AG10803 (cell line): ENCODE measurements at regions not wholly inside any gene's neighbourhood (a gene's known extent, or its start where the extent isn't known, plus 50 kb on each side); places are given as distances from the start of the nearest gene placed in this dataset.

Source experiments
- DNase-seq: peaks from one replicate; pipeline ENCODE4 v3.0.0; 2010; ENCODE audit warnings: low read depth
- H3K4me3 ChIP-seq: 2 replicates; pipeline ENCODE4 v1.5.1; 2011; ENCODE audit warnings: mild to moderate bottlenecking, low read length, control low read depth
- TF ChIP-seq, protein P1 (sequence below): conservative IDR thresholded peaks from 2 replicates; pipeline ENCODE4 v1.5.1; 2011; ENCODE audit warnings: mild to moderate bottlenecking, low read length, control low read depth, inconsistent platforms

DNA sequence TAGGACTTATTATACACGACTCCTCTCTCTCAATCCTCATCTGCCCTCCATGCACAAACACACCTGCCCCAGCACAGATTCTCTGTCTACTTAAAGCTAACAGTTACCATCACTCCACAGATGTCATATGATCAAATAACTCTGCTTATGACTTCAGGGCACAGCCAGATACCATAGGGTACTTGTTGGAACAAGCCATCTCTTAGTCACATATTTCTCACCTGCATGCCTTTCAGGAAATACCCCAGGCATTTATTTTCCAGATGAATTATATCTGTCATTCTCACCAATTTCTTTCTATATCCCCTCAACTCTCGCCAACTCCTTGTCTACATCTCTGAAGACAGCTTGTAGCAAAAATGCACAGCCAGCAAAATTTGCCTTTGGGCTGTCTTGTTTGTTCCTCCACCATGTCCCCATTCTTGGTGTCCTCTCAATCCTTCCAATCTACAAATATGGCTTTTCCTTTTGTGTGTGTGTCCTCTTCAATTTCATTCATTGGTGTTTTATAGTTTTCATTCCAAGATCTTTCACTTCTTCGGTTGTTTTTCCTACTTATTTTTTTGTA lies 353.9 kb upstream of the CAMK1G start:
- no peak overlapping the region for H3K4me3 ChIP-seq
- no peak for DNase-seq
- TF ChIP-seq, protein P1, sequence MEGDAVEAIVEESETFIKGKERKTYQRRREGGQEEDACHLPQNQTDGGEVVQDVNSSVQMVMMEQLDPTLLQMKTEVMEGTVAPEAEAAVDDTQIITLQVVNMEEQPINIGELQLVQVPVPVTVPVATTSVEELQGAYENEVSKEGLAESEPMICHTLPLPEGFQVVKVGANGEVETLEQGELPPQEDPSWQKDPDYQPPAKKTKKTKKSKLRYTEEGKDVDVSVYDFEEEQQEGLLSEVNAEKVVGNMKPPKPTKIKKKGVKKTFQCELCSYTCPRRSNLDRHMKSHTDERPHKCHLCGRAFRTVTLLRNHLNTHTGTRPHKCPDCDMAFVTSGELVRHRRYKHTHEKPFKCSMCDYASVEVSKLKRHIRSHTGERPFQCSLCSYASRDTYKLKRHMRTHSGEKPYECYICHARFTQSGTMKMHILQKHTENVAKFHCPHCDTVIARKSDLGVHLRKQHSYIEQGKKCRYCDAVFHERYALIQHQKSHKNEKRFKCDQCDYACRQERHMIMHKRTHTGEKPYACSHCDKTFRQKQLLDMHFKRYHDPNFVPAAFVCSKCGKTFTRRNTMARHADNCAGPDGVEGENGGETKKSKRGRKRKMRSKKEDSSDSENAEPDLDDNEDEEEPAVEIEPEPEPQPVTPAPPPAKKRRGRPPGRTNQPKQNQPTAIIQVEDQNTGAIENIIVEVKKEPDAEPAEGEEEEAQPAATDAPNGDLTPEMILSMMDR, result no peak

GRCh38 chr1:209230314-209230713 lies 353.2 kb upstream of the CAMK1G start:
- H3K4me3 ChIP-seq, result no peak overlapping the region
- no peak for DNase-seq
- TF ChIP-seq, protein P1, result no peak

- DNase-seq, result no peak
- no peak overlapping the region for H3K4me3 ChIP-seq
- TF ChIP-seq, protein P1, result no peak
Observed at GRCh38 chr1:209231476-209232156, 351.9 kb upstream of the CAMK1G start.

DNA sequence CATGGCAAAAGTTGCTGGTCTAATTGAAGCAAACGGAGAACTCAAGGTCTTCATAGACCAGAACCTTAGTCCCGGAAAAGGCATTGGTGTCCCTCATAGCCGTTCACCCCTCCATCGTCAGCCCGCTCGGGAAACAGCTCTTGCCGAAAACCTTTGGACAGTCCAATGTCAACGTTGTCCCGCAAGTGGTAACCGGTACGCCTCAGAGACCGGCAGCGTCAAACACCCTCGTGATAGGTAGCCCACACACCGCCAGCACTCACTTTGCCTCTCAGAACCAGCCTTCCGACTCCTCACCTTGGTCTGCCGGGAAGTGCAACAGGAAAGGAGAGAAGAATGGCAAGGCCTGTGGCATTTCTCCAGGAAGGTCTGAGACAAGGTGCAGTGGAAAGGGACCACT lies 351.3 kb upstream of the CAMK1G start:
- no peak for DNase-seq
- TF ChIP-seq, protein P1, result no peak

GRCh38 chr1:209232759-209233158 lies 350.8 kb upstream of the CAMK1G start:
- DNase-seq, result no peak
- TF ChIP-seq, protein P1, result no peak
- no peak overlapping the region for H3K4me3 ChIP-seq

More for the DNA sequence above, 351.3 kb upstream of the CAMK1G start:
- H3K4me3 ChIP-seq, result no peak overlapping the region

- DNase-seq, result no peak
- no peak overlapping the region for H3K4me3 ChIP-seq
- TF ChIP-seq, protein P1, result no peak
Observed at GRCh38 chr1:209235166-209235565, 348.3 kb upstream of the CAMK1G start.

GRCh38 chr1:209238356-209238755 lies 345.2 kb upstream of the CAMK1G start:
- DNase-seq, result no peak
- no peak overlapping the region for H3K4me3 ChIP-seq
- TF ChIP-seq, protein P1, result no peak
